HG02840 (cell line): ENCODE measurements at regions not wholly inside any gene's neighbourhood (a gene's known extent, or its start where the extent isn't known, plus 50 kb on each side); places are given as distances from the start of the nearest gene placed in this dataset.

Experiments
- ATAC-seq: cut with Tn5 transposase; IDR thresholded peaks from one replicate; pipeline ENCODE4 v1.9.1; 2021; ENCODE audit warnings: mild to moderate bottlenecking, moderate library complexity, moderate number of reproducible peaks; ENCODE audit not compliant: unreplicated experiment, low FRiP score

DNA sequence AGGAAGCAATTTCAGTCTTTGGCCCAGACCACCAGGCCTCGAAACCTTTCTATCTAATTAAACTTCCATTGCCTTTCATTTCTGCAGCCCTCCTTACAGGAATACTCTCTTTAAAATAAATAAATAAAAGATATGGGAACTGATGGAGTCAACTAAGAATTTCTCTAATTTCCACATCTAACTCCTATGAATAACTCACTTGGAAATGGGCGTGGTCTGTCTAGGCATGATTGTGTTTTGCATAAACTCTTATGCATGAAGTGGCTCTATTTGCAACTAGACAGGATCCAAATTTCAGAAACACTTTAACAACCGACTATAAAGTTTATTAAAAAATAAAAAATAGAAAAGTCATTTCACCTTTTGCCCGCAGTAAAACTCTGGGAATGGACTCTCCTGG, 199.5 kb downstream of the ADSS2 start:
- ATAC-seq: no peak

DNA sequence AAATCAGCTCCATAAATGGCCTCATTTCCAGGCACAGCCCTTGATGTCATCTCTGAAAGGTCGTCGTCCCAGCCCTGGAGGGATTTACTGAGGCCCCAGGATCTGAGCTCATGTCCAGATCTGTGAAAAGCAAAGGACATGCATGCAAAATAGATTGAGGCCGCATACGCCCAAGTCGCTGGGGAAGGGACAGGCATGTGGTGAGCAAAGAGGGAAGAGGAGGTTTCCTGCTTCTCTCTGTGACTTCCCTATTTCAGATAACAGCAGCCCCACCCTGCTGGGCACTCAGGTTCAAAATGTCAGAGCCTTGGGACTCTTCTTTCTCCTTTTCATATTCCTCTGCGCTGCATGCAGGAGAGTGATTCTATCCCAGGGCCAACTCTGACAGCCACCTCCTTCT, 197.2 kb downstream of the ADSS2 start:
- no peak for ATAC-seq

DNA sequence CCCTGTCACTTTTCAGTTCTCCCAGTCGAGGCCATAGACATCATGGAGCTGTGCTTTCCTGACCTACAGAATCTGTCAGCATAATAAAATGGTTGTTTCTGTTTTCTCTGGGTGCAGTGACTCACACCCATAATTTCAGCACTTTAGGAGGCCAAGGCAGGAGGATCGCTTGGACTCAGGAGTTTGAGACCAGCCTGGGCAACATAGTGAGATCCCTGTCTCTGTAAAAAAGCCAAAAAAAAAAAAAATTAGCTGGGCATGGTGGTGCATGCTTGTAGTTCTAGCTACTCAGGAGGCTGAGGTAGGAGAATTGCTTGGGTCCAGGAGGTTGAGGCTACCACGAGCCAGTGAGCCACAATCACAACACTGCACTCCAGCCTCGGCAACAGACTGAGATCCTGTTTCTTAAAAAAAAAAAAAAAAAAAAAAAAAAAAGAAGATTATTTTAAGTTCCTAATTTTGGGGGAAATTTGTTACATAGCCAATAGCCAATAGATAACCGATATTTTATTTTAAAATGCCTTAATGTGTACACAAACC, 196.2 kb downstream of the ADSS2 start:
- no peak for ATAC-seq

DNA sequence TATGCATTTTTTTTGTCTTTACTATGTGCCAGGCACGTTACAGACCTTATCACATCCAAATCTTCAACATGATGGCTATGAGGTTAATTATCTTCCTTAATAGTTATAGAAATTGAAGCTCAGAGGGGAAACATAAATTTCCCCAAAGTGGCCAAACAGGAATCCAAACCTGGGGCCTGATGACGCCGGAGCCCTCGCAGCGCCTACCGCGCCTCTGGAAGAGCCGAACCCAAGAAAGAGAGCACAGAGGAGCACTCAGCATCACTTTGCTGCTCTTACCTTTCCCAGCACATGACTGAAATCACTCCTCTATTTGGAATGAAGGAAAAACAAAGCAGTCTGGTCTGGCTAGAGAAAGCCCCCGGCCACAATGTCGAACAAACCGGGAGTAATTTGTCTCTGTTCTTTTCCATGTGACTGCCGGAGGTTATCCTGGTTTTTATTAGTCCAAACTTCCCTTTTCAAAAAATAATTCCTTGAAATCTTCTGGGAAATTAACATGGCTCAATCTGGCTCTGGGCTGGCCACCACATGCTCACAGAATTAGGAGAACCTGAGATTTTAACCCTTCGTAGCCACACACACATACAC, 195.5 kb downstream of the ADSS2 start:
- ATAC-seq: no peak

DNA sequence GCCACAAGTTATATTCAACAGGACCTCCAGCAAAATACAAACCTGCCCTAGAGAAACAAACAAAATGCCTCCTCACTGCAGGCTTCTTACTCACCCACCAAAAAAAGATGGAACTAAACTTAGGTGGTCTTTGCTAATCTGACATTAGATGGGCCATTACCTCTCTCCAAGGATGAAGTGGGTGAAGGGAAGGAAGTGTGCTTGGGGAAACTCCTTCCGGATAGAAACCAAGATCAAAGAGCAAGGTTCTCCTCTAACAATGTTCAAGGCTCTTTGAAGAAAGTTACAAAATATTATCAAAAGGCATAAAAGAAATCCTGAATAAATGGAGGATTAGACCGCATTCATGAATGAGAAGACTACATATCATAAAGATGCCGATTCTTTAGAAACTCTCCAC, 187.5 kb downstream of the ADSS2 start:
- no peak for ATAC-seq

DNA sequence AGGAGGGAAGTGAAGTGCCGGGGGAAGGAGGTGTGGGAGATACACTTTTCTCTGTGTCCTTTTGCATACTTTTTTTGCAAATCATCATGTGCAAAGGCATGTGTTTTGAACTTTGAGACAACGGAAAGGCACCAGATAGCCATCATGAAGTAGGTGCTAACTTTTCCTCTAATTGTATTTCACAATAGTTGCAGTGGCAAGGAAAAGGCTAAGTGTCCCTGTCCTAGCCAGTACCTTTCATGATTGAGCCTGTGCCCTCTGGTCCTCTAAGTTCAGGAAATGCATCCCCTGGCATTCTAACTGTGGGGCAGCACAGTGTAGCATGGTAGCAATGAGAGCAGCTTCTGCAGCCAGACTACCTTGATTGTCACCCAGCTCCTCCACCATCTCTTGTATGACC, 186.2 kb downstream of the ADSS2 start:
- ATAC-seq: no peak

DNA sequence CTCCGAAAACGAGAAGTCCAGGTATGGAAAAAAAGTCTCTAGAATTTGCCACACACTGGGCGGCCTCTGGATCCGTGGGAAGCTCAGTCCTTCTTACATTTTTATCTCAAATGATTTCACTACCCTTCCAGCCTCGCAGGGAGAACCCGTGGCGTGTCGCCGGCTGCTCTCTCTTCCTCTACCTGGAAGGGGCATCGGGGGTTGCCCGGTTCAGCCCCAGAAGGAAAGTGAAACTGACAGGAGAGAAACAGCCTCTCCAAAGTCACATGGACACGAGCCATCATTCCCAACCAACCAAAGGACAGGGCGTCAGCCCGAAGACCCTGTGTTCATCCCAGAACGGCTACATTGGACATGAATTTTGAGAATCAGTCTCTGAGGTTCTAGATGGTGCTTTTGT, 182.5 kb downstream of the ADSS2 start:
- no peak for ATAC-seq

DNA sequence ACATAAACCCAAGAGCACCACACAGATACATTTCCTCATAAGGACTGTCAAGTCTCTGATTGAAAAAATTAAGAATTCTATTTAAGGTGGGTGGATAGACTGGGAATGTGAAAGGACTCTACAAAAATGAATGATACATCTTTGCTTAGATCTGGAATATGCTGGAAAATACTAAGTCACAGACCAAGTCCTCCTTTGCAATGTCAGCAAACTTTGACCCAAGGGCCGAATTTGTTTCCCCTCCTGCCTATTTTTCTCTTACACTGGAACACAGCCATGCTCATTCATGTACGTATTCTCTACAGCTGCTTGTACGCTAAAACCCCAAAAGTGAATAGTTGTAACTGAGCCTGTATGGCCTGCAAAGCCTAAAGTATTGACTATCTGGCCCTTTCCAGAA, 180.7 kb downstream of the ADSS2 start:
- no peak for ATAC-seq

DNA sequence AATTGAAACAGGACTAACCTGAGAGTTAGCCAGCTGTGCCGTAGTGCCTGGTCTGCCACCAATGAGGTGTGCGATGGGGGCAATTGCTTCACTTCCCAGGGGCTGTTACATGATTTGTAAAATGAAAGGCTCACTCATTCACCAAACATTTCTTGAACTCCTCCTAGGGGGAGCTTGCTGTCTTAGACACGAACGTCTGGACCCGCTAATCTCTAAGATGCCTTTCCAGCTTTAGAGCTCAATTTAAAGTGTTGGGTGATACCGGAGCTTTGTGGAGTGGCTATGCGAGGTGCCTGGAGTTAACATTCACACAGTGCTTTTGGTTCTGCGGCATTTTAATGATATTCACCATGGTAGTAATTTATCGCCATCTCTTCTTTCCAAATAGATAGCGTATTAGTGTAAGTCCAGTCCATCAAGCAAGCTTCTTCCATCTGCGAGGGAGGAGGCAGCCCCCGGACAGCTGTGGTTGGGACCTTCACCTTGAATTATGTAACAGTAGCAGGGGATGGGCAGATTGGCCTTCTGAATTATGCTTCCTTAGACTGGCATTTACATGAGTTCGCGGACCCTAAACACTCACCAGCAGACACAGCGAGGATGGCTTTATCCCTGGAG, 179.9 kb downstream of the ADSS2 start:
- ATAC-seq: no peak

DNA sequence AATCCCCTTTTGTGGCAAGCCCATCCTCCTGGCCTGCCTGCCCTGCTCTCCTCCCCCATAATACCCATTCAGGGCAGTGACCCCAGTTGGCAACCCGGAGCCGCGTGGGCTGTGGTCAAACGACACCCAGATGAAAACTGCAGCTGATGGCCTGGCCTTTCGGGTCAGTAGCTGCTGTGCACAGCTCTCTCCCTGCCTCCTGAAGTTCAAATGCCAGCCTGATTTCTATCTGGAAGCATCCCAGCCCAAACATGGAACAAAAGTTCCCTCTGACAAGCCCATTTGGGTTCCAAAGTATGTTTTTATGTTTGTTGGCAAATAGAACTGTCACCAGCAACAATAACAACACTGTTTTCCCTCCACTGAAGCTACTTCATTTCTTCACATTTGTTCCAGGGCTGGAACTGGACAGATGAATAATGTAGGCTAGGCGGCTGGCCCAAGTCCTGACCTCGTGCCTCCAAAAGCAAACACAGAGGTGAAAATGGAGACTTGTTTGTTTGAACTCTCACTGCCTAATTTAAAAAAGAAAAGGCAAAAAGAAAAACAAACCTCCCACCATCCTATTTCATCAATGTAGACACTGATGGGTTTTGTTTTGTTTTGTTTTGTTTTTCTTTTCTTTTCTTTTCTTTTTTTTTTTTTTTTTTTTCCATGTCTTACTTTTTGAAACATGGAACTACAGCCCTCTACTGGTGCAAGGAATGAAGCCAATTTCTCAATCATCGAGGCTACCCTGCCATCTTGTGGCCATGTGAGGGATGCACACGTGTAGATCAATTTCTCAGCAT, 179.0 kb downstream of the ADSS2 start:
- ATAC-seq: no peak

DNA sequence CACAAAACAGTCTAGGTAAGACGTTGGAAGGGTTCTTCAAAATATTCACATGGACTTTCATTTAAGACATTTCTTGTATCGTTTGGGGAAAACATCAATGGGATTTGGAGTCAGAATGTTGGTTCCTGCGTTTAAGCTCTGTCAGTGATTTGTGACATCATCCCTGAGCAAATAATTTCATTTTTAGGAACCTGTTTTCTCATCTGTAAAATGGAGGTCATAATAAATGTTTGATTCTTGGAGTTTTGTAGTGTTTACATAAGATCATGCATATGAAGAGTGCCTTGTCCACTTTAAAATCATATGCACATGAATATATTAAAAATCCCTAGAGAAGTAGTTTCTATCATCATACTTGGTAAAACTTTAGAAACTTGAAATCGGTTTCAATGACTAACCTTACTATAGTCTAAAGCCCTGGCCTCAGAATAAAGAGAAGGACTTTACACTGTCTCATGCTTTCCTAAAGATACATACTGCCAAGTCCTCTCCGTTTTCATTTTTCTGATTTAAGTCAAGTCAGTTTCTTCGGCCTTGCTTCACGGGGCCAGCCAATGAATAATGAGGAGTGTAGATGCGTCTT, 178.4 kb downstream of the ADSS2 start:
- no peak for ATAC-seq

DNA sequence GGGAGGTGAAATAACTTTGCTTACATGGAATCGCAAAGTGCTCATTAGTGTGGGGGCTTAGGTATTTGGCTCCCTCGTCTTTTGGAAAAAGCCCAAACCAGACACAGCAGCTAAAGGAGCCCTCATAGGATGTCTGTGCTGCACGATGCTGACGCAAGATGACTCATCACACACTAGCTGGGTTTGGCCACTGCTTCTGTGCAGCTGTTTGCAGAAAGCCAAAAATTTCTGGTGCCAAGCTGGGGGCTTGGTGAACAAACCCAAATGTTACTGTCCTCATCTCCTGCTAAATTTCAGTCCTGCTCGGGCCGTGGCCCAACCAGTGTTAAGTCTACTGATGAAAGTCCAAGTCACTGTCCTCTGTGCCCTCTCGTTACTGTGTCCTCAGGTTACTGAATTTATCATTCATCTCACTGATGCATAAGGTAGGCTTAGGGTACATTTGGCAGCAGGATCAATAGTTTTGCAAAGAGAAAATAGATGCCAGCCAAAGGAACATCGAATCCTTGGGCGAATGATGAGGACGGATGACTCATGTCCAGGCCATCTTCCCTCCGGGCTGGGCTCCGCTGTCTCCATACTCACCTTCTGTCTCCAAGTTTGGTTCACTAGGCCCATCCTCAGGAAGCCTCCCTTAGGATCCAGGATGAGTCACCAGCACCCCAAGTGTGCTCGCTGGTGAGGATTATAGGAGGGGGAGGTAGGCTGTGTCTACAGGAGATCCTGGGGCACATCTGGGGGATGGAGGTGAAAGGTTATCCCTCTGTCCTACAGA, 177.7 kb downstream of the ADSS2 start:
- ATAC-seq: no peak

DNA sequence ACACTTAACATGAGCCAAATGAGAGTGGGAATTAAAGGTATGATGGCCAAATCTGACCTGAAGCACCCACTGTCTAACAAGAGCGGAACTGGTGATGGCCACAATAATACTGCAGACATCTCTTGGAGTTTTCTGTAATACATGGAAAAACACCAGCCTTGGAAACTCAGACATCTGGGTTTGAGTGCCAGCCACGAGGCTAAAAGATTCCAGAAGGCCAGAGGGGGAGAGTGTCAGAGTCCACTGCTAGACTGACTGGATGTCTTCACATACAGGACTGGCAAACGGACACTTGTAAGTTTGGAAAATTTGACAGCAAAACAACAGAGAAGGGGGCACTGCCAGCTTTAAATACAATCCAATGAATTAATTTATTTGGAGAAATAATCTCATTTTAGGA, 175.1 kb downstream of the ADSS2 start:
- ATAC-seq: no peak

DNA sequence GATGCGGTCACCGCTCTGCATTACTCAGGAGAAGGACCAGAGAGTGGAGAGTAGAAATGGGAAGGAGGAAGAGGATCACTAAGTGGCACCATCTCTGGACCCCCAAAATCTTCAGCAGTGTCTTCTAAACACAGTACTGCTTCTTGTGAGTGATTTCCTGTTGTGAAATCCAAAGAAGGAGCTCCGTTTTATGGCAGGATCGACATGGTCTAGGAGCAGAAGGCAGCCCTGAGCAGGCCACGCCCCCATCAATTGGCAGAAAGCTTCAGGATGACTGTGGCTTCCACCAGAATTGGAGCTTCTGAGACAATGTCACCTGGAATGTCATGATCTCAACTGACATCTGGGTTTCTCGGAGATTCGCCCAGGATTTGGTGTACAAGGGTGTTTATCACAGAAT, 171.5 kb downstream of the ADSS2 start:
- no peak for ATAC-seq

DNA sequence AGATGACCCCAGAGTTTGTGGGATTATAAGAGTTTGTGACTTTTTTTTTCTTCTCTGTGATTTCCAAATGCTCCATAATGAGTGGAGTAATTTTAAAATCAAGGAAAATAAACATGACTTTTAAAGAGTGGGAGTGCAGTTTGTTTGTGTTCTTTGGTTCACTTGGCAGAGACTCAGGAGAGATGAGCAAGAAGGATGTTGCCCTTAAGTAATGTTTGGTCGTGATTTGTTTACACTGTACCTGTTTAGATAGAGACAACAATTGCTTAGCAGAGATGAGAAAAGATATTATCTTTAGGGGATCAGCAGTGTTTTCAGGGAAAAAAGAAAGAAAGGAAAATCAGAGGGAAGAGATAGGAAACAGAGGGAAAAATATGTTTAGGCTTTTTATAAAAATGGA, 170.8 kb downstream of the ADSS2 start:
- no peak for ATAC-seq

DNA sequence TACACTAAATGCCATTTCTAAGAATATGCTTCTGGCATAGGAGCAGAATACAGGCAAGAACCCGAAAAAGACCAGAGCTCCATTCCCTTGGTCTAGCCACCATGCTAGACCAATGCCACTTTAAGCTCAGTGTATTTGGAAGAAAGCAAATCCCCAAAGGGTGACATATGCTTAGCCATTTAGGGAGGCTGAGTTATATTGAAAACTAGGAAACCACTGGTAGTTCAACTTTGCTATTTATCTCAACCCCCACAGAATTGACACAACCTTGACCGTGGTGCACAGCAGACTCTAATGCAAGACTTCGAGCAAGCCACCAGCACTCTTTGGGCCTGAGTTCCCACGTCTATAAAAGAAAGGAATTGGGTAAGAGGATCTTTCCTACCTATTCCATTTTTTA, 167.9 kb downstream of the ADSS2 start:
- no peak for ATAC-seq

DNA sequence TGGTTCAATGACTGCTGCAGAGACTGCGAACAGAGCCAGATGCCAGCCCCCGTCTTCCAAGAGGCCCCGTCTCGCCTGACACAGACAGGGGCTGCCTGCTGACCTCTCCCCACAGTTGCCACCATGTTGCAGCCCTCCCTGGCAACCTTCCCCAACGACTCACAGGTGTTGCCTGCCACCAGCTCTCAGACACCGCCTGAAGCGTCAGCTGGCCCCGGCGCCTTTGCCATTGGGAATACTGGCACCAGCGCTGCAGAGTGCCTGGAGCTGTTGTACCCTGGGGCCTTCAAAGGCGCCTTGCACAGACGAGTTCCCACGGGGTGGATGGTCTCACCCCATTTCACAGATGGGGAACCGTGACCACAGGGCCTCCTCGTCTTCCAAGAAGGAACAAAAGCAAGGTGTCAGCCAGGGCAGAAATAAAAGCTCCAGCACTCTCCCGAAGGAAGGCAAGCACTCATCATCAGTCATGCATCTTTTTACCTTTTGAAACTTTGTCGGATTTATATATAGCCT, 167.0 kb downstream of the ADSS2 start:
- ATAC-seq: no peak

DNA sequence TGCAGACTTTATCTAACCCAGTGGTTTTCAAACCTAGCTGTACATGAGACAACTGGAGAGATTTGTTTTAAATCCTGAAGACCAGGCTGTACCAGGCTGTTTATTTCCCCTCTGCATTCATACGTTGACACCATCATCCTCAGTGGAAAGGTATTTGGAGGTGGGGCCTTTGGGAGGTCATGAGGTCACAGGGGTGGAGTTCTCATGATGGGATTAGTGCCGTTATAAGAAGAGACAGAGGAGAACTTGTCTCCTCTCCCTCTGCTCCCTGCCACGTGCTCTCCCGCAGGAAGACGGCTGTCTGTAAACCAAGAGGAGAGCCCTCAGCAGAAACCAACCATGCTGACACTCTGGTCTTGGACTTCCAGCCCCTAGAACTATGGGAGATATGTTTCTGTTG, 165.4 kb downstream of the ADSS2 start:
- no peak for ATAC-seq

DNA sequence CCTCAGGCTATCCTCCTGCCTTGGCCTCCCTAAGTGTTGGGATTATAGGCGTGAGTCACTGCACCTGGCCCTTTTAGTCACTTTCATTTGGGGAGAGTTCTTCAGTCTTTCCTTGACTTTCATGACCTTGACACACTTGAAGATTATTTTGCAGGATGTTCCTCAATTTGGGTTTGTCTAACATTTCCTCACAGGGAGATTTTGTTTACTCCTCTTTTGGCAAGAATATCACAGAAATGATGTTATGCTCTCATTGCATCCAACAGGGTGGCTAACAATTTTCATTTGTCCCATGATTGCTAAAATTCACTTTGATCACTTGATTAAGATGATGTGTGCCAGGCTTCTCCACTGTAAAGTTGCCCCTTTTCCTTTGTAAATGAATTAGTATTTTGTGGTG, 164.0 kb downstream of the ADSS2 start:
- no peak for ATAC-seq

DNA sequence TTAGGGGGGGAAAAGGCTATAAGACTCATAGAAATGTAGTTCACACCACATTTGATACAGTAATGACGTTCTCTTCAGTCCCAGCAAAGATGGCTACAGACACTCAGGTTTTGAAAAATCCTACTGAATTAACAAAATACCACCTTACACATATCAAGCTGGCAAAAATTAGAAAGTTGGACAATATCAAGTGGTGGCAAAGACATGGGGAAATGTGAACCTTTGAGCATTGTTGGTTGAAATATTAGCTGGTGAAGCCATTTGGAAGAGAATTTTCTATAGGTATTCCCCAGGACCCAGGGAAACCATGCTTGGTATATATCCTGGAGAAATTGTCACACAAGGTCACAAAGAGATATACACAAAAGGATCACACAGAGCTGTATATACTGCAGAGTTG, 163.0 kb downstream of the ADSS2 start:
- ATAC-seq: no peak
